Keratinocyte (primary cell): ENCODE measurements at regions not wholly inside any gene's neighbourhood (a gene's known extent, or its start where the extent isn't known, plus 50 kb on each side); places are given as distances from the start of the nearest gene placed in this dataset.

ENCODE experiments used
- DNase-seq: peaks from one replicate; pipeline ENCODE4 v3.0.0-alpha.2; 2011; ENCODE audit warnings: low read depth, missing footprints, low spot score
- FAIRE-seq: peaks from 2 replicates; lab custom pipeline; 2011; peaks lifted over from hg19 to GRCh38; lab: Jason Lieb, UNC
- H2AFZ ChIP-seq: 2 replicates; pipeline ENCODE4 v1.6.0; 2012; ENCODE audit warnings: low read length, control low read depth, inconsistent platforms; ENCODE audit not compliant: control insufficient read depth
- H3K27ac ChIP-seq: 2 replicates; pipeline ENCODE4 v1.5.1; 2011; ENCODE audit warnings: low read length; ENCODE audit not compliant: control insufficient read depth, insufficient read depth
- H3K27me3 ChIP-seq: 3 replicates; pipeline ENCODE4 v1.6.0; 2011; ENCODE audit warnings: low read length; ENCODE audit not compliant: control insufficient read depth, insufficient read depth; ENCODE audit errors: extremely low read depth
- H3K36me3 ChIP-seq, 2 experiments: 2 replicates in 1 of 2; 3 replicates in 1 of 2; pipeline ENCODE4 v1.5.1; 2011; ENCODE audit warnings: low read length in 2 of 2, mild to moderate bottlenecking in 1 of 2; ENCODE audit not compliant: control insufficient read depth in 2 of 2, insufficient read depth in 2 of 2; ENCODE audit errors: extremely low read depth in 1 of 2
- H3K4me1 ChIP-seq: 3 replicates; pipeline ENCODE4 v1.5.1; 2011; ENCODE audit warnings: low read length; ENCODE audit not compliant: control insufficient read depth, insufficient read depth; ENCODE audit errors: extremely low read depth
- H3K4me2 ChIP-seq: 3 replicates; pipeline ENCODE4 v1.6.0; 2011; ENCODE audit warnings: low read depth, low read length; ENCODE audit not compliant: control insufficient read depth, insufficient read depth; ENCODE audit errors: extremely low read depth
- H3K4me3 ChIP-seq, 3 experiments: fragments of 200-600 bp in 1 of 3; sonication (generic) in 1 of 3; 2 replicates in 2 of 3; 3 replicates in 1 of 3; pipeline ENCODE4 v1.5.1; 2011 to 2016; ENCODE audit warnings: low read length in 3 of 3, mild to moderate bottlenecking in 3 of 3, control low read depth in 2 of 3, inconsistent platforms in 1 of 3, low read depth in 1 of 3, mixed read lengths in 1 of 3, mixed run types in 1 of 3, moderate library complexity in 1 of 3; ENCODE audit not compliant: control insufficient read depth in 2 of 3, insufficient read depth in 2 of 3; ENCODE audit errors: extremely low read depth in 1 of 3
- H3K79me2 ChIP-seq: 2 replicates; pipeline ENCODE4 v1.6.0; 2012; ENCODE audit warnings: low read length; ENCODE audit not compliant: control insufficient read depth, insufficient read depth
- H3K9ac ChIP-seq: 3 replicates; pipeline ENCODE4 v1.6.0; 2011; ENCODE audit warnings: low read length; ENCODE audit not compliant: control insufficient read depth, insufficient read depth; ENCODE audit errors: extremely low read depth
- H3K9me1 ChIP-seq: 3 replicates; pipeline ENCODE4 v1.6.0; 2011; ENCODE audit warnings: low read length; ENCODE audit not compliant: control insufficient read depth, insufficient read depth; ENCODE audit errors: extremely low read depth
- H3K9me3 ChIP-seq: 2 replicates; pipeline ENCODE4 v1.5.1; 2012; ENCODE audit warnings: low read depth, low read length; ENCODE audit not compliant: control insufficient read depth
- H4K20me1 ChIP-seq: 3 replicates; pipeline ENCODE4 v1.6.0; 2011; ENCODE audit warnings: low read length; ENCODE audit not compliant: control insufficient read depth, insufficient read depth; ENCODE audit errors: extremely low read depth
- CTCF ChIP-seq, 3 experiments: IDR thresholded peaks in 1 of 3; conservative IDR thresholded peaks in 1 of 3; optimal IDR thresholded peaks in 1 of 3; 2 replicates in 2 of 3; 3 replicates in 1 of 3; pipeline versions ENCODE3 to v1.5.1; 2011; ENCODE audit warnings: low read length in 3 of 3, mild to moderate bottlenecking in 3 of 3, moderate library complexity in 2 of 3, control low read depth in 1 of 3, inconsistent platforms in 1 of 3; ENCODE audit not compliant: insufficient read depth in 2 of 3; ENCODE audit errors: extremely low read depth in 1 of 3
- EZH2 ChIP-seq: IDR thresholded peaks from one replicate; pipeline ENCODE4 v1.6.1; 2012; ENCODE audit warnings: inconsistent platforms, mild to moderate bottlenecking, low read length, moderate library complexity
- dilution Hi-C: fragments of 300-500 bp; cut with MboI; formaldehyde crosslinking; loops from one replicate; pipeline ENCODE4 v1.7.0; 2020; ENCODE audit warnings: low sequenced_read_pairs; ENCODE audit not compliant: extremely low pct_ligation_motif_present

- Histone ChIP-seq H3K9me1 (no peaks in the 10 kb centered on the region), H3K4me2 (peak overlapping the region; percentile 36), H3K27ac (peak overlapping the region; percentile 75), H3K9me3 (no peaks in the 10 kb centered on the region), H4K20me1 (no peaks in the 10 kb centered on the region), H3K36me3 (no peaks in the 10 kb centered on the region), H3K9ac (no peak overlapping the region), H3K27me3 (no peaks in the 10 kb centered on the region), H3K4me1 (peaks cover 26% of the 10 kb centered on the region), H2AFZ (peak overlapping the region; percentile 76), H3K4me3 (no peak overlapping the region), H3K79me2 (no peaks in the 10 kb centered on the region)
- no peak for DNase-seq
- dilution Hi-C loops: no loop called here
- TF ChIP-seq CTCF (optimal IDR thresholded peaks at IDR 0.05 in 1 of 3, IDR thresholded peaks at IDR 0.05 in 1 of 3, conservative IDR thresholded peaks at IDR 0.05 in 1 of 3; ENCODE audit: extremely low read depth in 1 of 3, insufficient read depth in 2 of 3, low read length in 3 of 3): no peak
- TF ChIP-seq EZH2: no peak
- FAIRE-seq: peak; percentile 76
These were observed 249.2 kb downstream of the AEBP2 start for GRCh38 chr12:19688532-19688931.

- Histone ChIP-seq H3K4me1 (peaks cover 23% of the 10 kb centered on the region), H4K20me1 (no peaks in the 10 kb centered on the region), H3K79me2 (no peaks in the 10 kb centered on the region), H3K27ac (peak overlapping the region; percentile 75), H3K4me3 (no peak overlapping the region), H3K4me2 (peak overlapping the region; percentile 74), H2AFZ (peak overlapping the region; percentile 93), H3K9me3 (no peaks in the 10 kb centered on the region), H3K9ac (no peak overlapping the region), H3K9me1 (no peaks in the 10 kb centered on the region), H3K27me3 (no peaks in the 10 kb centered on the region), H3K36me3 (no peaks in the 10 kb centered on the region)
- no peak for DNase-seq
- dilution Hi-C loops: no loop called here
- FAIRE-seq: peak; percentile 17
- no peak for TF ChIP-seq EZH2
- TF ChIP-seq CTCF (optimal IDR thresholded peaks at IDR 0.05 in 1 of 3, IDR thresholded peaks at IDR 0.05 in 1 of 3, conservative IDR thresholded peaks at IDR 0.05 in 1 of 3; ENCODE audit: extremely low read depth in 1 of 3, insufficient read depth in 2 of 3, low read length in 3 of 3): no peak
These were observed 249.9 kb downstream of the AEBP2 start for GRCh38 chr12:19689226-19689625.
